ENCODE measurements at regions not wholly inside any gene's neighbourhood (a gene's known extent, or its start where the extent isn't known, plus 50 kb on each side); places are given as distances from the start of the nearest gene placed in this dataset.
A peak's percentile ranks its signal among the peaks of the same experiment; 100 is the strongest.

GRCh38 chr21:28550057-28550825 is 442.4 kb downstream of the LTN1 start:
- H3K36me3 ChIP-seq: no peaks in the 10 kb centered on the region
- no peaks in the 10 kb centered on the region for H3K9me3 ChIP-seq
- no peak for TF ChIP-seq POLR2A (IDR thresholded peaks at IDR 0.05)
- TF ChIP-seq POLR2AphosphoS5 (IDR thresholded peaks at IDR 0.05; ENCODE audit: insufficient read depth in 1 of 2, low read depth in 1 of 2): no peak
- TF ChIP-seq CTCF (IDR thresholded peaks at IDR 0.05): no peak
- no peak for DNase-seq (ENCODE audit: extremely low spot score in 2 of 2)
- H3K4me1 ChIP-seq: peaks cover 22% of the 10 kb centered on the region
- H3K27me3 ChIP-seq: no peaks in the 10 kb centered on the region
- H3K27ac ChIP-seq: peak overlapping the region; percentile 16
- H3K4me3 ChIP-seq: no peak overlapping the region
- intact Hi-C loops (cut with DNase I): no loop called here

DNA sequence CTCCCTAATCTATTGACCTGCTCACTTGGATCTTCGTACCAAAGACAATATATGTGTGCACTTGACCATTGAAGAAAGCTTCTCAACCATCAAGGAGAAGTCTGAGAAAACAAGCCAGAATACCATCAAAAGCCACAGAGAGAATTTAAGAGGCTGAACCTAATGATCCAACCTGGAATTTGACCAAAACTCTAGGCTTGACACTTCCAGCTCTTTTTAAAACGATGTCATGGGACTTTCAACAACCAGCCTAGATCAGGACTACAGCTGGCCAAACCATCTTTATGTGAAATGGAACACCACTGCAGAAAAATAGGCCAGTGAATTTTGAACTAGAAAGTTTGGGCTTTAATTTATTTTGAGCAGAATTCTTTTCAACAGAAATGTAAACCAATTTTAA is 444.4 kb downstream of the LTN1 start:
- Histone ChIP-seq H3K4me1 (peaks cover 22% of the 10 kb centered on the region), H3K27me3 (no peaks in the 10 kb centered on the region), H3K9me3 (no peaks in the 10 kb centered on the region), H3K4me3 (no peak overlapping the region), H3K27ac (no peak overlapping the region), H3K36me3 (no peaks in the 10 kb centered on the region)
- TF ChIP-seq CTCF (IDR thresholded peaks at IDR 0.05): no peak
- TF ChIP-seq POLR2A (IDR thresholded peaks at IDR 0.05): no peak
- TF ChIP-seq POLR2AphosphoS5 (IDR thresholded peaks at IDR 0.05; ENCODE audit: insufficient read depth in 1 of 2, low read depth in 1 of 2): no peak
- no peak for DNase-seq (ENCODE audit: extremely low spot score in 2 of 2)
- intact Hi-C loops (cut with DNase I): no loop called here

DNA sequence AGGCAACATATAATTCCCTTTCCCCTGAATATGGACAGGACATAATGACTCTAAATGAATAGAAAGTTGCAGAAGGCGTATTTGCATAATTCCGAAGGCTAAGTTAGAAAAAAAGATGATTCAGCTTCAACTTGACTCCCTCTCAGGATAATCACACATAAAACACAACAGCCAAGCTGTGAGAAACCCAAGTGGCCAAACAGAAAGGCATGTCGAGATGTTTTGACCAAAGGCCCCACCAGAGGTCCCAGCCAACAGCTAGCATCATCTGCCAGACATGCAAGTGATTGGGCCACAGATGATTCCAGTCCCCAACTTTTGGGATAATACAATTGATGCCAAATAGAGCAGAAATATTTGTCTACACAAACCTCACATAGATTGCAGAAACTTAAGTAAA is 444.9 kb downstream of the LTN1 start:
- no peak overlapping the region for H3K4me3 ChIP-seq
- H3K27me3 ChIP-seq: no peaks in the 10 kb centered on the region
- H3K4me1 ChIP-seq: peaks cover 22% of the 10 kb centered on the region
- no peak for DNase-seq (ENCODE audit: extremely low spot score in 2 of 2)
- H3K9me3 ChIP-seq: no peaks in the 10 kb centered on the region
- TF ChIP-seq POLR2A (IDR thresholded peaks at IDR 0.05): no peak
- no peak for TF ChIP-seq CTCF (IDR thresholded peaks at IDR 0.05)
- TF ChIP-seq POLR2AphosphoS5 (IDR thresholded peaks at IDR 0.05; ENCODE audit: insufficient read depth in 1 of 2, low read depth in 1 of 2): no peak
- H3K27ac ChIP-seq: peak overlapping the region; percentile 0
- intact Hi-C loops (cut with DNase I): no loop called here
- no peaks in the 10 kb centered on the region for H3K36me3 ChIP-seq

GRCh38 chr21:28543975-28544374 is 448.7 kb downstream of the LTN1 start:
- Histone ChIP-seq H3K36me3 (no peaks in the 10 kb centered on the region), H3K9me3 (no peaks in the 10 kb centered on the region), H3K4me3 (no peak overlapping the region), H3K27me3 (no peaks in the 10 kb centered on the region), H3K27ac (no peak overlapping the region), H3K4me1 (peaks cover 11% of the 10 kb centered on the region)
- no peak for DNase-seq (ENCODE audit: extremely low spot score in 2 of 2)
- no peak for TF ChIP-seq POLR2AphosphoS5 (IDR thresholded peaks at IDR 0.05; ENCODE audit: insufficient read depth in 1 of 2, low read depth in 1 of 2)
- TF ChIP-seq POLR2A (IDR thresholded peaks at IDR 0.05): no peak
- no peak for TF ChIP-seq CTCF (IDR thresholded peaks at IDR 0.05)
- intact Hi-C loops (cut with DNase I): no loop called here

- Histone ChIP-seq H3K9me3 (no peaks in the 10 kb centered on the region), H3K4me1 (peaks cover 11% of the 10 kb centered on the region), H3K36me3 (no peaks in the 10 kb centered on the region), H3K4me3 (no peak overlapping the region), H3K27me3 (no peaks in the 10 kb centered on the region), H3K27ac (no peak overlapping the region)
- no peak for DNase-seq (ENCODE audit: extremely low spot score in 2 of 2)
- intact Hi-C loops (cut with DNase I): no loop called here
- TF ChIP-seq POLR2AphosphoS5 (IDR thresholded peaks at IDR 0.05; ENCODE audit: insufficient read depth in 1 of 2, low read depth in 1 of 2) (no peak), POLR2A (IDR thresholded peaks at IDR 0.05) (no peak), CTCF (IDR thresholded peaks at IDR 0.05) (no peak)
Observed at GRCh38 chr21:28541371-28542112, 451.1 kb downstream of the LTN1 start.

Data from vagina (tissue), 2 donors.